Ishikawa (cell line): ENCODE measurements at regions not wholly inside any gene's neighbourhood (a gene's known extent, or its start where the extent isn't known, plus 50 kb on each side); places are given as distances from the start of the nearest gene placed in this dataset.

Experiments used
- EGR1 ChIP-seq: IDR thresholded peaks from 2 replicates; pipeline ENCODE4 v1.6.1; 2012
- EP300 ChIP-seq: IDR thresholded peaks from 2 replicates; pipeline ENCODE4 v1.6.1; 2012; ENCODE audit warnings: borderline replicate concordance
- TAF1 ChIP-seq: IDR thresholded peaks from 2 replicates; pipeline ENCODE4 v1.6.1; 2012; ENCODE audit warnings: low read depth, mild to moderate bottlenecking
- YY1 ChIP-seq: IDR thresholded peaks from 2 replicates; pipeline ENCODE4 v1.6.1; 2012; ENCODE audit warnings: low read depth
- TF ChIP-seq, protein P1 (sequence below): IDR thresholded peaks from 2 replicates; pipeline ENCODE4 v1.6.1; 2012

DNA sequence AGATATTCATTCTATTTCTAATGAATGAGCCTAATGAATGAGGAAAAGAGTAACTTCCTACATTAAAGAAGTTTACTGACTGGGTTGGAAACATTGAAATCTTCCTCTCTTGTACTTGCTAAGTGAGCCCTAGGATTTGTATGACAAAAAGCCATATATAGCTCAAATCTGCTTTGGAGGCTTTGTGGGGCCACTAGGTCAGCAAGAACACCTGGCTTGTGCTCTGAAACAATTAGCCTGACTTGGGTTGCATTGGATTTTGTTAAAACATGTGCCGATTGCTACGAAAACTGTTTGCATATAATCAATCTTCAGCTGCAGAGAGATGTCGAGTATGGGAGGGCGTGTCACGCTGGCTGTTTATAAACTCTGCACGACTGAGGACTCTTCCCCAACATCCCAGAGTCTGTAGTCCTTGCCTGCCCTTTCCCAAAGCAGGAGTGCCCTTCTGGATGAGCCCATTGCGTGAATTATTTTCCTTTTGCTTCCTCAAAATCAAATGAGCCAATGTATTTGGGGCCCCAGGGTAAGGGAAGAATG, 684.8 kb downstream of the DHX35 start:
- no peak for TF ChIP-seq EP300
- TF ChIP-seq TAF1, result no peak
- TF ChIP-seq EGR1, result no peak
- TF ChIP-seq, protein P1, sequence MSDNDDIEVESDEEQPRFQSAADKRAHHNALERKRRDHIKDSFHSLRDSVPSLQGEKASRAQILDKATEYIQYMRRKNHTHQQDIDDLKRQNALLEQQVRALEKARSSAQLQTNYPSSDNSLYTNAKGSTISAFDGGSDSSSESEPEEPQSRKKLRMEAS, result no peak
- no peak for TF ChIP-seq YY1
